ENCODE measurements at regions not wholly inside any gene's neighbourhood (a gene's known extent, or its start where the extent isn't known, plus 50 kb on each side); places are given as distances from the start of the nearest gene placed in this dataset.

DNA sequence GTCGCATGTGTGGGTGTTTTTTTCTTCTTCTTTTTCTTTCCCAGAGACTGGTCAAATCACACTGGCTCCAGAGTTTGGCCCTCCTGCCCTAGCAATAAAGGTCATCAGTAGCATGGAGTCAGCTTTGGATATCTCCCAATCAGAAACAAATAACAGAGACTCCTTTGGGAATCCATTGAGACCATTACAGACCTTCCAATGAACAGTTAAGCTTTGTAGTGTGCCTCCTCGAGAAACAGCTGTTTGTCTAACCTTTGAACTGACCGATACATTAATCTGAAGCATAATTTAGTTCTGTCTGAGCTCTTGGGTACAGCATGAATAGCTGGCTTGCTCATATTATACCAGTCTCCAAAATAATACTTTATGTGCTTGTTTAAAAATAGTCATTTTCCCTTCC is 1103.2 kb downstream of the GATA3 start:
- TF ChIP-seq, protein P1, sequence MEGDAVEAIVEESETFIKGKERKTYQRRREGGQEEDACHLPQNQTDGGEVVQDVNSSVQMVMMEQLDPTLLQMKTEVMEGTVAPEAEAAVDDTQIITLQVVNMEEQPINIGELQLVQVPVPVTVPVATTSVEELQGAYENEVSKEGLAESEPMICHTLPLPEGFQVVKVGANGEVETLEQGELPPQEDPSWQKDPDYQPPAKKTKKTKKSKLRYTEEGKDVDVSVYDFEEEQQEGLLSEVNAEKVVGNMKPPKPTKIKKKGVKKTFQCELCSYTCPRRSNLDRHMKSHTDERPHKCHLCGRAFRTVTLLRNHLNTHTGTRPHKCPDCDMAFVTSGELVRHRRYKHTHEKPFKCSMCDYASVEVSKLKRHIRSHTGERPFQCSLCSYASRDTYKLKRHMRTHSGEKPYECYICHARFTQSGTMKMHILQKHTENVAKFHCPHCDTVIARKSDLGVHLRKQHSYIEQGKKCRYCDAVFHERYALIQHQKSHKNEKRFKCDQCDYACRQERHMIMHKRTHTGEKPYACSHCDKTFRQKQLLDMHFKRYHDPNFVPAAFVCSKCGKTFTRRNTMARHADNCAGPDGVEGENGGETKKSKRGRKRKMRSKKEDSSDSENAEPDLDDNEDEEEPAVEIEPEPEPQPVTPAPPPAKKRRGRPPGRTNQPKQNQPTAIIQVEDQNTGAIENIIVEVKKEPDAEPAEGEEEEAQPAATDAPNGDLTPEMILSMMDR (IDR thresholded peaks at IDR 0.05; ENCODE audit: insufficient read depth, low read length): no peak
- TF ChIP-seq POLR2AphosphoS5 (IDR thresholded peaks at IDR 0.05; ENCODE audit: low read depth): no peak

Measured in HL-60 (cell line).